GM23338 (cell line): ENCODE measurements at regions not wholly inside any gene's neighbourhood (a gene's known extent, or its start where the extent isn't known, plus 50 kb on each side); places are given as distances from the start of the nearest gene placed in this dataset.

Experiments used
- ATAC-seq: fragments of 200-7000 bp; cut with Tn5 transposase; 3 replicates; pipeline ENCODE4 v1.9.1; 2020
- DNase-seq: peaks from one replicate; pipeline ENCODE4 v3.0.0-alpha.2; 2015; ENCODE audit warnings: low spot score
- H2AFZ ChIP-seq: fragments of 200-600 bp; sonication (generic); 2 replicates; pipeline ENCODE4 v1.8.0; 2016; ENCODE audit warnings: antibody characterized with exemption, mild to moderate bottlenecking, moderate library complexity
- H3F3A ChIP-seq: fragments of 200-600 bp; sonication (generic); replicated peaks from 2 replicates; pipeline ENCODE4 v1.8.0; 2017; ENCODE audit warnings: antibody characterized with exemption, mixed run types, low read depth
- H3K27ac ChIP-seq: fragments of 200-600 bp; sonication (generic); 2 replicates; pipeline ENCODE4 v1.6.1; 2016; ENCODE audit warnings: low read depth
- H3K27me3 ChIP-seq: fragments of 200-600 bp; sonication (generic); 2 replicates; pipeline ENCODE4 v1.8.0; 2016; ENCODE audit warnings: mild to moderate bottlenecking, mixed run types, moderate library complexity; ENCODE audit not compliant: insufficient read depth
- H3K36me3 ChIP-seq: fragments of 200-600 bp; sonication (generic); 2 replicates; pipeline ENCODE4 v1.8.0; 2016; ENCODE audit warnings: mild to moderate bottlenecking; ENCODE audit not compliant: insufficient read depth
- H3K4me1 ChIP-seq: fragments of 200-600 bp; sonication (generic); 2 replicates; pipeline ENCODE4 v1.8.0; 2016; ENCODE audit warnings: mild to moderate bottlenecking, moderate library complexity; ENCODE audit not compliant: insufficient read depth
- H3K4me2 ChIP-seq: fragments of 200-600 bp; sonication (generic); 2 replicates; pipeline ENCODE4 v1.7.1; 2017; ENCODE audit warnings: mixed run types
- H3K4me3 ChIP-seq: fragments of 200-600 bp; sonication (generic); 2 replicates; pipeline ENCODE4 v1.6.1; 2016; ENCODE audit warnings: mixed run types
- H3K79me2 ChIP-seq: fragments of 200-600 bp; sonication (generic); replicated peaks from 2 replicates; pipeline ENCODE4 v1.8.0; 2017; ENCODE audit warnings: mild to moderate bottlenecking; ENCODE audit not compliant: insufficient read depth
- H3K9me2 ChIP-seq: fragments of 200-600 bp; sonication (generic); 2 replicates; pipeline ENCODE4 v1.8.0; 2017; ENCODE audit not compliant: insufficient read depth
- H4K20me1 ChIP-seq: fragments of 200-600 bp; sonication (generic); replicated peaks from 2 replicates; pipeline ENCODE4 v1.8.0; 2017; ENCODE audit warnings: mild to moderate bottlenecking; ENCODE audit not compliant: insufficient read depth
- H3K27ac Mint-ChIP-seq: 2 replicates; pipeline ENCODE4 v1.8.0; 2020; ENCODE audit warnings: inconsistent platforms, mild to moderate bottlenecking, moderate library complexity, mixed read lengths
- H3K27me3 Mint-ChIP-seq: 3 replicates; pipeline ENCODE4 v1.8.0; 2022; ENCODE audit warnings: low read depth, mild to moderate bottlenecking, moderate library complexity, mixed read lengths, inconsistent platforms; ENCODE audit not compliant: insufficient read depth, poor library complexity
- H3K36me3 Mint-ChIP-seq: 3 replicates; pipeline ENCODE4 v1.8.0; 2021; ENCODE audit warnings: low read depth, mild to moderate bottlenecking, inconsistent platforms, moderate library complexity, mixed read lengths
- H3K4me1 Mint-ChIP-seq: 3 replicates; pipeline ENCODE4 v1.8.0; 2020; ENCODE audit warnings: mild to moderate bottlenecking, inconsistent platforms, mixed read lengths
- H3K4me3 Mint-ChIP-seq: 3 replicates; pipeline ENCODE4 v1.8.0; 2021; ENCODE audit warnings: moderate library complexity, mild to moderate bottlenecking, inconsistent platforms, mixed read lengths
- H3K9me3 Mint-ChIP-seq: 3 replicates; pipeline ENCODE4 v1.8.0; 2020; ENCODE audit warnings: moderate library complexity, mild to moderate bottlenecking, inconsistent platforms, mixed read lengths
- CREB1 ChIP-seq: fragments of 250-450 bp; sonication (Bioruptor Pico); IDR thresholded peaks from 2 replicates; pipeline ENCODE4 v1.5.0; 2020; ENCODE audit warnings: low read depth, mild to moderate bottlenecking, moderate library complexity
- EZH2 ChIP-seq: fragments of 200-600 bp; sonication (generic); IDR thresholded peaks from one replicate; pipeline ENCODE4 v1.8.0; 2017; ENCODE audit warnings: antibody characterized with exemption, mild to moderate bottlenecking, low read depth; ENCODE audit not compliant: unreplicated experiment
- JUNB ChIP-seq: IDR thresholded peaks from one replicate; pipeline ENCODE4 v1.6.1; 2016; ENCODE audit warnings: antibody characterized with exemption; ENCODE audit not compliant: unreplicated experiment
- NANOG ChIP-seq: IDR thresholded peaks from 2 replicates; pipeline ENCODE4 v1.6.1; 2016; ENCODE audit warnings: antibody characterized with exemption, borderline replicate concordance
- STAT1 ChIP-seq: IDR thresholded peaks from one replicate; pipeline ENCODE4 v1.6.1; 2016; ENCODE audit warnings: antibody characterized with exemption; ENCODE audit not compliant: unreplicated experiment
- TF ChIP-seq, protein P1 (sequence below): fragments of 250-450 bp; sonication (Bioruptor Pico); IDR thresholded peaks from 2 replicates; pipeline ENCODE4 v1.5.0; 2020; ENCODE audit warnings: mild to moderate bottlenecking, moderate library complexity
- TF ChIP-seq, protein P2 (sequence below): IDR thresholded peaks from one replicate; pipeline ENCODE4 v1.6.1; 2018; ENCODE audit warnings: antibody characterized with exemption; ENCODE audit not compliant: unreplicated experiment
- TF ChIP-seq, protein P3 (sequence below): IDR thresholded peaks from 2 replicates; pipeline ENCODE4 v1.6.1; 2016; ENCODE audit warnings: antibody characterized with exemption

DNA sequence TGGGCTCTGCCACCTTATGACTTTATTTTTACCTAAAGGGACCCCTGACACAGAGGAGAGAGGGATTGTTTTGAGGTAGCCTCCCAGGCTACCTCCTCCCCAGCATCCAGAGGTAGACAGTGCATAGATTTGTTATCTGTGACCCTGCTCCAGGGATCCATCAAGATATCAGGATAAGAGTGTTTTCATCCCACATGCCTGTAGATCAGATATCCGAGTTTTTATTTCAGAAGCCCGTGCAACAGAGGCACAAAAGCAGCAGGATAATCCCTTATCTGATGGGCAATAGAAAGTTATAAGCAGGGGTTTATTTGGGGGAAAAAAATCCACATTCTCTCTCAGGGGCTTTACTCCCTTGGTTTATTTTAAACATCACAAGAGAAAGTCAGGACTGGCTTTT, 117.0 kb upstream of the RPH3A start:
- H3F3A ChIP-seq, result no peaks in the 10 kb centered on the region
- Mint-ChIP-seq H3K36me3 (no peaks in the 10 kb centered on the region), H3K9me3 (no peaks in the 10 kb centered on the region), H3K27me3 (peaks cover 2% of the 10 kb centered on the region), H3K4me3 (no peak overlapping the region), H3K4me1 (peaks cover 14% of the 10 kb centered on the region), H3K27ac (no peak overlapping the region)
- no peaks in the 10 kb centered on the region for H3K27me3 ChIP-seq
- H4K20me1 ChIP-seq, result no peaks in the 10 kb centered on the region
- H3K36me3 ChIP-seq, result no peaks in the 10 kb centered on the region
- H2AFZ ChIP-seq, result peak overlapping the region; percentile 14; the same call in 1 of the 2 replicates
- H3K79me2 ChIP-seq, result no peaks in the 10 kb centered on the region
- DNase-seq, result no peak
- no peak for ATAC-seq
- no peaks in the 10 kb centered on the region for H3K9me2 ChIP-seq
- no peak overlapping the region for H3K4me2 ChIP-seq
- H3K4me3 ChIP-seq, result no peak overlapping the region
- H3K4me1 ChIP-seq, result 0 out of 2 replicates have a peak, but pooled peaks cover 7% of the 10 kb centered on the region
- H3K27ac ChIP-seq, result no peak overlapping the region
- TF ChIP-seq STAT1, result no peak
- TF ChIP-seq NANOG, result no peak
- TF ChIP-seq, protein P1, sequence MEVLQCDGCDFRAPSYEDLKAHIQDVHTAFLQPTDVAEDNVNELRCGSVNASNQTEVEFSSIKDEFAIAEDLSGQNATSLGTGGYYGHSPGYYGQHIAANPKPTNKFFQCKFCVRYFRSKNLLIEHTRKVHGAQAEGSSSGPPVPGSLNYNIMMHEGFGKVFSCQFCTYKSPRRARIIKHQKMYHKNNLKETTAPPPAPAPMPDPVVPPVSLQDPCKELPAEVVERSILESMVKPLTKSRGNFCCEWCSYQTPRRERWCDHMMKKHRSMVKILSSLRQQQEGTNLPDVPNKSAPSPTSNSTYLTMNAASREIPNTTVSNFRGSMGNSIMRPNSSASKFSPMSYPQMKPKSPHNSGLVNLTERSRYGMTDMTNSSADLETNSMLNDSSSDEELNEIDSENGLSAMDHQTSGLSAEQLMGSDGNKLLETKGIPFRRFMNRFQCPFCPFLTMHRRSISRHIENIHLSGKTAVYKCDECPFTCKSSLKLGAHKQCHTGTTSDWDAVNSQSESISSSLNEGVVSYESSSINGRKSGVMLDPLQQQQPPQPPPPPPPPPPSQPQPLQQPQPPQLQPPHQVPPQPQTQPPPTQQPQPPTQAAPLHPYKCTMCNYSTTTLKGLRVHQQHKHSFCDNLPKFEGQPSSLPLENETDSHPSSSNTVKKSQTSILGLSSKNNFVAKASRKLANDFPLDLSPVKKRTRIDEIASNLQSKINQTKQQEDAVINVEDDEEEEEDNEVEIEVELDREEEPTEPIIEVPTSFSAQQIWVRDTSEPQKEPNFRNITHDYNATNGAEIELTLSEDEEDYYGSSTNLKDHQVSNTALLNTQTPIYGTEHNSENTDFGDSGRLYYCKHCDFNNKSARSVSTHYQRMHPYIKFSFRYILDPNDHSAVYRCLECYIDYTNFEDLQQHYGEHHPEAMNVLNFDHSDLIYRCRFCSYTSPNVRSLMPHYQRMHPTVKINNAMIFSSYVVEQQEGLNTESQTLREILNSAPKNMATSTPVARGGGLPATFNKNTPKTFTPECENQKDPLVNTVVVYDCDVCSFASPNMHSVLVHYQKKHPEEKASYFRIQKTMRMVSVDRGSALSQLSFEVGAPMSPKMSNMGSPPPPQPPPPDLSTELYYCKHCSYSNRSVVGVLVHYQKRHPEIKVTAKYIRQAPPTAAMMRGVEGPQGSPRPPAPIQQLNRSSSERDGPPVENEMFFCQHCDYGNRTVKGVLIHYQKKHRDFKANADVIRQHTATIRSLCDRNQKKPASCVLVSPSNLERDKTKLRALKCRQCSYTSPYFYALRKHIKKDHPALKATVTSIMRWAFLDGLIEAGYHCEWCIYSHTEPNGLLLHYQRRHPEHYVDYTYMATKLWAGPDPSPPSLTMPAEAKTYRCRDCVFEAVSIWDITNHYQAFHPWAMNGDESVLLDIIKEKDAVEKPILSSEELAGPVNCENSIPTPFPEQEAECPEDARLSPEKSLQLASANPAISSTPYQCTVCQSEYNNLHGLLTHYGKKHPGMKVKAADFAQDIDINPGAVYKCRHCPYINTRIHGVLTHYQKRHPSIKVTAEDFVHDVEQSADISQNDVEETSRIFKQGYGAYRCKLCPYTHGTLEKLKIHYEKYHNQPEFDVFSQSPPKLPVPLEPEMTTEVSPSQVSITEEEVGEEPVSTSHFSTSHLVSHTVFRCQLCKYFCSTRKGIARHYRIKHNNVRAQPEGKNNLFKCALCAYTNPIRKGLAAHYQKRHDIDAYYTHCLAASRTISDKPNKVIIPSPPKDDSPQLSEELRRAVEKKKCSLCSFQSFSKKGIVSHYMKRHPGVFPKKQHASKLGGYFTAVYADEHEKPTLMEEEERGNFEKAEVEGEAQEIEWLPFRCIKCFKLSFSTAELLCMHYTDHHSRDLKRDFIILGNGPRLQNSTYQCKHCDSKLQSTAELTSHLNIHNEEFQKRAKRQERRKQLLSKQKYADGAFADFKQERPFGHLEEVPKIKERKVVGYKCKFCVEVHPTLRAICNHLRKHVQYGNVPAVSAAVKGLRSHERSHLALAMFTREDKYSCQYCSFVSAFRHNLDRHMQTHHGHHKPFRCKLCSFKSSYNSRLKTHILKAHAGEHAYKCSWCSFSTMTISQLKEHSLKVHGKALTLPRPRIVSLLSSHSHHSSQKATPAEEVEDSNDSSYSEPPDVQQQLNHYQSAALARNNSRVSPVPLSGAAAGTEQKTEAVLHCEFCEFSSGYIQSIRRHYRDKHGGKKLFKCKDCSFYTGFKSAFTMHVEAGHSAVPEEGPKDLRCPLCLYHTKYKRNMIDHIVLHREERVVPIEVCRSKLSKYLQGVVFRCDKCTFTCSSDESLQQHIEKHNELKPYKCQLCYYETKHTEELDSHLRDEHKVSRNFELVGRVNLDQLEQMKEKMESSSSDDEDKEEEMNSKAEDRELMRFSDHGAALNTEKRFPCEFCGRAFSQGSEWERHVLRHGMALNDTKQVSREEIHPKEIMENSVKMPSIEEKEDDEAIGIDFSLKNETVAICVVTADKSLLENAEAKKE, result no peak
- TF ChIP-seq, protein P2, sequence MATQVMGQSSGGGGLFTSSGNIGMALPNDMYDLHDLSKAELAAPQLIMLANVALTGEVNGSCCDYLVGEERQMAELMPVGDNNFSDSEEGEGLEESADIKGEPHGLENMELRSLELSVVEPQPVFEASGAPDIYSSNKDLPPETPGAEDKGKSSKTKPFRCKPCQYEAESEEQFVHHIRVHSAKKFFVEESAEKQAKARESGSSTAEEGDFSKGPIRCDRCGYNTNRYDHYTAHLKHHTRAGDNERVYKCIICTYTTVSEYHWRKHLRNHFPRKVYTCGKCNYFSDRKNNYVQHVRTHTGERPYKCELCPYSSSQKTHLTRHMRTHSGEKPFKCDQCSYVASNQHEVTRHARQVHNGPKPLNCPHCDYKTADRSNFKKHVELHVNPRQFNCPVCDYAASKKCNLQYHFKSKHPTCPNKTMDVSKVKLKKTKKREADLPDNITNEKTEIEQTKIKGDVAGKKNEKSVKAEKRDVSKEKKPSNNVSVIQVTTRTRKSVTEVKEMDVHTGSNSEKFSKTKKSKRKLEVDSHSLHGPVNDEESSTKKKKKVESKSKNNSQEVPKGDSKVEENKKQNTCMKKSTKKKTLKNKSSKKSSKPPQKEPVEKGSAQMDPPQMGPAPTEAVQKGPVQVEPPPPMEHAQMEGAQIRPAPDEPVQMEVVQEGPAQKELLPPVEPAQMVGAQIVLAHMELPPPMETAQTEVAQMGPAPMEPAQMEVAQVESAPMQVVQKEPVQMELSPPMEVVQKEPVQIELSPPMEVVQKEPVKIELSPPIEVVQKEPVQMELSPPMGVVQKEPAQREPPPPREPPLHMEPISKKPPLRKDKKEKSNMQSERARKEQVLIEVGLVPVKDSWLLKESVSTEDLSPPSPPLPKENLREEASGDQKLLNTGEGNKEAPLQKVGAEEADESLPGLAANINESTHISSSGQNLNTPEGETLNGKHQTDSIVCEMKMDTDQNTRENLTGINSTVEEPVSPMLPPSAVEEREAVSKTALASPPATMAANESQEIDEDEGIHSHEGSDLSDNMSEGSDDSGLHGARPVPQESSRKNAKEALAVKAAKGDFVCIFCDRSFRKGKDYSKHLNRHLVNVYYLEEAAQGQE, result no peak
- no peak for TF ChIP-seq CREB1
- TF ChIP-seq JUNB, result no peak
- TF ChIP-seq EZH2, result no peak
- TF ChIP-seq, protein P3, sequence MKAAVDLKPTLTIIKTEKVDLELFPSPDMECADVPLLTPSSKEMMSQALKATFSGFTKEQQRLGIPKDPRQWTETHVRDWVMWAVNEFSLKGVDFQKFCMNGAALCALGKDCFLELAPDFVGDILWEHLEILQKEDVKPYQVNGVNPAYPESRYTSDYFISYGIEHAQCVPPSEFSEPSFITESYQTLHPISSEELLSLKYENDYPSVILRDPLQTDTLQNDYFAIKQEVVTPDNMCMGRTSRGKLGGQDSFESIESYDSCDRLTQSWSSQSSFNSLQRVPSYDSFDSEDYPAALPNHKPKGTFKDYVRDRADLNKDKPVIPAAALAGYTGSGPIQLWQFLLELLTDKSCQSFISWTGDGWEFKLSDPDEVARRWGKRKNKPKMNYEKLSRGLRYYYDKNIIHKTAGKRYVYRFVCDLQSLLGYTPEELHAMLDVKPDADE, result no peak
